ENCODE measurements at regions not wholly inside any gene's neighbourhood (a gene's known extent, or its start where the extent isn't known, plus 50 kb on each side); places are given as distances from the start of the nearest gene placed in this dataset.

DNA sequence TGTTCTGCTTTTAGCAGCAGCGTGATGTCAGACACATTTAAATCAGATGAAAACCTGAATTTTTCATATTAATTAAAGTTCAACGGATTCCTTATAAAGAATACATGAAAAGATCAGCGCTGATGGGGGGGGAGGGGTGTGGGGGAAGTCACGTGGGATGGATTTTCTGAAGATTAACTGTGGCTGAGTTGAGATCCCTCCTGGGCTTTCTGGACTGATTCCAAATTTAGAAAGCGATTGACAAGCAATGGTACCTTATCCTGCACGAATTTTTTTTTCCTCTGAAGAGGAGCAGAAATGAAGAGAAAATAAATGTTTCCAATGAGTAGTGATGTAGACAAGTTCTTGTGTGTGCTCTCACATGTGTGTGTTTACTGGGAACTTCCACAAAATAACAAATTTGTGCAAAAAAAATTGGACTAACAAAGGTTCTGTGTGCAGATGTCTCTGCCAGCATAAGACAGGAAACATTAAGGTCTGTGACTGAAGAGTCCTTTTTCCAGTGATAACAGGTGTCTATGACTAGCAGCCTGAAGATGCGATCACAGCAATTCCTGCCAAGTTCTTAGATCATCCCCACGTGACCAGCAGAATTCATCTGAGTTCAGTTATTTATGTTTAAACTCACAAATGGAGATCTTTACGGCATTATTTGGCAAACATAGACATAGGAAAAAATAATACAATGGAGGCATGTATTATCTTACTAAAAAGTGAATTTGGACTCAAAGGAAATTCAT is 585.2 kb upstream of the CELF2 start:
- Histone ChIP-seq H4K20me1 (ENCODE audit: insufficient read depth, low read depth, low read length) (no peaks in the 10 kb centered on the region), H3K4me1 (ENCODE audit: low read length) (peaks cover 19% of the 10 kb centered on the region), H2AFZ (ENCODE audit: low read length) (no peak overlapping the region), H3K27me3 (ENCODE audit: low read length) (no peaks in the 10 kb centered on the region), H3K4me3 (ENCODE audit: low read length) (no peak overlapping the region), H3K4me2 (ENCODE audit: low read depth, low read length, poor library complexity, severe bottlenecking) (no peak overlapping the region), H3K9me3 (ENCODE audit: low read length) (peaks cover 3% of the 10 kb centered on the region; the same call in 1 of the 2 replicates), H3K27ac (ENCODE audit: low read length) (no peak overlapping the region), H3K79me2 (ENCODE audit: low read length) (no peaks in the 10 kb centered on the region), H3K36me3 (ENCODE audit: insufficient read depth, low read length) (no peaks in the 10 kb centered on the region), H3K9me2 (replicated peaks; ENCODE audit: insufficient read depth, low read length) (no peaks in the 10 kb centered on the region), H3K9ac (ENCODE audit: low read length) (no peak overlapping the region)
- DNase-seq: no peak

DNA sequence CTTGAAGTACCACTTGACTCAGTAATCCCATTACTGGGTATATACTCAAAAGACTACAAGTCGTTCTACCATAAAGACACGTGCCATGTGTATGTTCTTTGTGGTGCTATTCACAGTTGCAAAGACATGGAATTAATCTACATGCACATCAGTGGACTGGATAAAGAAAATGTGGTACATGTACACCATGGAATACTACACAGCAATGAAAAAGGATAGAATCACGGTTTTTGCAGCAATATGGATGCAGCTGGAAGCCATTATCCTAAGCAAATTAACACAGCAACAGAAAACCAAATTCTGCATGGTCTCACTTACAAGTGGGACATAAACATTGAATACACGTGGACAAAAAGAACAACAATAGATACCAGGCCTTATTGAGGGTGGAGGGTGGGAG is 583.4 kb upstream of the CELF2 start:
- Histone ChIP-seq H3K4me2 (ENCODE audit: low read depth, low read length, poor library complexity, severe bottlenecking) (no peak overlapping the region), H3K9ac (ENCODE audit: low read length) (no peak overlapping the region), H3K9me2 (replicated peaks; ENCODE audit: insufficient read depth, low read length) (no peaks in the 10 kb centered on the region), H3K4me3 (ENCODE audit: low read length) (no peak overlapping the region), H3K4me1 (ENCODE audit: low read length) (peaks cover 19% of the 10 kb centered on the region), H3K36me3 (ENCODE audit: insufficient read depth, low read length) (no peaks in the 10 kb centered on the region), H3K27me3 (ENCODE audit: low read length) (no peaks in the 10 kb centered on the region), H4K20me1 (ENCODE audit: insufficient read depth, low read depth, low read length) (no peaks in the 10 kb centered on the region), H3K27ac (ENCODE audit: low read length) (no peak overlapping the region), H3K9me3 (ENCODE audit: low read length) (peaks cover 3% of the 10 kb centered on the region; the same call in 1 of the 2 replicates), H2AFZ (ENCODE audit: low read length) (no peak overlapping the region), H3K79me2 (ENCODE audit: low read length) (no peaks in the 10 kb centered on the region)
- DNase-seq: no peak

DNA sequence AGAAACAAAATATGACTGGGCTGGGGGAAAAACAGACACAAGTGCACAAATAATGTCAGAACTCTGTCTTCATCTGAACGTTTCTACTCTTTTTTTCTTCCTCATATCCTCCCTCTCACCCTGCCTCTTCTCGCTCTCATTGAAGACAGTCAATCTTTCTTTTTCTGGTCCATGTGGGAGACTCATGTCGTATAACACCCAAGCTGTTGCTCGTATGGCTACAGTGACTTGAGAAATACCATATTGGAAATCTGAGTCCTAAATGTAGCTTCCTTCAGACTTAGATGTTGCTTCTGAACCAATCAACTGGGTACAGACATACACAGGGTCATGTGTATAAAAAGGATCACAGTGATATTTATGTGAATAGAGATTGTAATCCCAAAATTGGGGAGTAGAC is 579.8 kb upstream of the CELF2 start:
- H3K4me3 ChIP-seq (ENCODE audit: low read length): no peak overlapping the region
- peaks cover 12% of the 10 kb centered on the region for H3K4me1 ChIP-seq (ENCODE audit: low read length)
- DNase-seq: no peak
- H3K27me3 ChIP-seq (ENCODE audit: low read length): no peaks in the 10 kb centered on the region
- no peaks in the 10 kb centered on the region for H4K20me1 ChIP-seq (ENCODE audit: insufficient read depth, low read depth, low read length)
- H3K36me3 ChIP-seq (ENCODE audit: insufficient read depth, low read length): no peaks in the 10 kb centered on the region
- no peaks in the 10 kb centered on the region for H3K9me2 ChIP-seq (replicated peaks; ENCODE audit: insufficient read depth, low read length)
- no peak overlapping the region for H2AFZ ChIP-seq (ENCODE audit: low read length)
- no peak overlapping the region for H3K9ac ChIP-seq (ENCODE audit: low read length)
- H3K4me2 ChIP-seq (ENCODE audit: low read depth, low read length, poor library complexity, severe bottlenecking): no peak overlapping the region
- peaks cover 3% of the 10 kb centered on the region; the same call in 1 of the 2 replicates for H3K9me3 ChIP-seq (ENCODE audit: low read length)
- H3K27ac ChIP-seq (ENCODE audit: low read length): no peak overlapping the region
- no peaks in the 10 kb centered on the region for H3K79me2 ChIP-seq (ENCODE audit: low read length)

DNA sequence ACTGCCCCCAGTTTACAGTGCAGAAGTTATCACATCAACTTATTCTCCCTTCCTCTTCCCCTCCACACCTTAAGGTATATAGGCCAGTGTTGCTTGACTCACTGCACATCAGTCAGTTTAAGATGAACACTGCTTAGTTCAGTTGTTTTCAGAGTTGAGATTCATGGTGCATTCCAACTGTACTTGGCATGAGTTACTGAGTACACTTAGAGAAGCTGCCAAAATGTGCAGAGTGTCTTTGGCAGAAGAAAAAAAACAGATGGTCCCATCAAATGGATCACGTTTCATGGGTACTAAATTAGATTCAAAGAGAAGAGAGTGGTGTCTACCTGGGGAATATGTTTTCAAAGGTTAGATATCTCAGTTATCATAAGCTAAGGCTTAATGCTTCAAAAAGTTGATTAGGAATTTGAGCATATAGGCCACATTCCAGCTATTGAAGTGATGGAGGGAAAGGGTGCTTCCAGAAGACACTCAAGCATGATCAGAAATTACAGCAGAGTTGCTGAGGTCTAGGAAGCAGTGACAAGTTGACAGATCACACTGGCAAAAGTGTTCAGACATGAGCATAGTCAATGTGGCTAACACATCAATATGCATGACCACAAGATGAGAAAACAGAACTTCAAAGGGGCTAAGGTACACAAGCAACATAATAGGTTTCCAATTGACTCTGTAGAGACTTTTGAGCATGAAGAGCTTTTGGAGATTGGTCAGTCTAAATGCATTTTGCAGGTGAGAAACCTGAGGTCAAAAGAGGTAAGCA is 579.2 kb upstream of the CELF2 start:
- H4K20me1 ChIP-seq (ENCODE audit: insufficient read depth, low read depth, low read length): no peaks in the 10 kb centered on the region
- no peak overlapping the region for H3K4me3 ChIP-seq (ENCODE audit: low read length)
- no peak overlapping the region for H3K4me2 ChIP-seq (ENCODE audit: low read depth, low read length, poor library complexity, severe bottlenecking)
- H3K27ac ChIP-seq (ENCODE audit: low read length): no peak overlapping the region
- H3K79me2 ChIP-seq (ENCODE audit: low read length): no peaks in the 10 kb centered on the region
- H3K9me2 ChIP-seq (replicated peaks; ENCODE audit: insufficient read depth, low read length): no peaks in the 10 kb centered on the region
- DNase-seq: no peak
- no peak overlapping the region for H3K9ac ChIP-seq (ENCODE audit: low read length)
- no peak overlapping the region for H2AFZ ChIP-seq (ENCODE audit: low read length)
- no peaks in the 10 kb centered on the region for H3K27me3 ChIP-seq (ENCODE audit: low read length)
- H3K9me3 ChIP-seq (ENCODE audit: low read length): peaks cover 3% of the 10 kb centered on the region; the same call in 1 of the 2 replicates
- H3K4me1 ChIP-seq (ENCODE audit: low read length): peaks cover 12% of the 10 kb centered on the region
- H3K36me3 ChIP-seq (ENCODE audit: insufficient read depth, low read length): no peaks in the 10 kb centered on the region

DNA sequence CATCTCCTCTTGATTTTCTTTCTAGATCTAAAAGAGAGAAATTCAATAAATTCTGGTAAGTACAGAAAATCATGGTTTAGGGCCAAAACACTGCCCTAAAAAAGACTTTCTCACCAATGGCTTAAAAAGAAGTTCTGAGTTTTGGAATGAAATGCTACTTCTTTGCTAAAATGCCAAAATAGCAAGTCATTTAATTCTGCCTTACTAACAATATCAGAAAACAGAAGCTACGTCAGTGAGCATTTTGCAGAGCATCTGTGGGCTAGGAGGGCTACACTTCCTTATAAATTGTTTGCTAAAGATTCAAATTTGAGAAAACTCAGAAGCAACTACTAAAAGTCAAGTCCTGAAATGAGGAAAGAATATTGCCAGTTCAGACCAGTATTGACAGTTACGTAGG is 560.8 kb upstream of the CELF2 start:
- no peaks in the 10 kb centered on the region for H4K20me1 ChIP-seq (ENCODE audit: insufficient read depth, low read depth, low read length)
- no peak overlapping the region for H3K9ac ChIP-seq (ENCODE audit: low read length)
- no peaks in the 10 kb centered on the region for H3K9me3 ChIP-seq (ENCODE audit: low read length)
- H3K4me3 ChIP-seq (ENCODE audit: low read length): no peak overlapping the region
- H3K27me3 ChIP-seq (ENCODE audit: low read length): no peaks in the 10 kb centered on the region
- DNase-seq: no peak
- no peak overlapping the region for H2AFZ ChIP-seq (ENCODE audit: low read length)
- no peak overlapping the region for H3K4me2 ChIP-seq (ENCODE audit: low read depth, low read length, poor library complexity, severe bottlenecking)
- no peaks in the 10 kb centered on the region for H3K9me2 ChIP-seq (replicated peaks; ENCODE audit: insufficient read depth, low read length)
- no peak overlapping the region for H3K27ac ChIP-seq (ENCODE audit: low read length)
- H3K4me1 ChIP-seq (ENCODE audit: low read length): no peaks in the 10 kb centered on the region
- no peaks in the 10 kb centered on the region for H3K36me3 ChIP-seq (ENCODE audit: insufficient read depth, low read length)
- no peaks in the 10 kb centered on the region for H3K79me2 ChIP-seq (ENCODE audit: low read length)

DNA sequence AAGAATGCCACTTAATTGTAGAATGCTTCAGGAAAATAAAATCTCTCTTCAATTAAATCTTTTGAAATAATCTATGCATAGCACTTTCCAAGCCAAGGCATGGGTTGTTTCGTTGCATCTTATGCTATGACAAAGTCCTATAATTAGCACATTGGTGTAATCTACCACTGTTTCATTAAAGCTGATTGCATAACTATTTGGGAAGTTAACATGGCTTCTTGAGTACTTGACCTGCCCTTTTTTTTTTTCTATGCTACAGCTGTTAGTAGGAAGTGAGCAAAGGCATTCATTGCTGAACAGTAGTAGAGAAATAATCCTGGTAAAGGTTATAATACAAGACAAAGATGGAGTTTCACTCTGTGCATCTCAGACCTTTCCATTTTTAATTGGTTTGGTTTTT is 557.2 kb upstream of the CELF2 start:
- no peaks in the 10 kb centered on the region for H3K9me2 ChIP-seq (replicated peaks; ENCODE audit: insufficient read depth, low read length)
- H3K4me2 ChIP-seq (ENCODE audit: low read depth, low read length, poor library complexity, severe bottlenecking): no peak overlapping the region
- H3K9me3 ChIP-seq (ENCODE audit: low read length): no peaks in the 10 kb centered on the region
- H3K9ac ChIP-seq (ENCODE audit: low read length): no peak overlapping the region
- H3K4me3 ChIP-seq (ENCODE audit: low read length): no peak overlapping the region
- no peaks in the 10 kb centered on the region for H3K79me2 ChIP-seq (ENCODE audit: low read length)
- H3K27me3 ChIP-seq (ENCODE audit: low read length): no peaks in the 10 kb centered on the region
- H3K36me3 ChIP-seq (ENCODE audit: insufficient read depth, low read length): no peaks in the 10 kb centered on the region
- no peak for DNase-seq
- no peaks in the 10 kb centered on the region for H3K4me1 ChIP-seq (ENCODE audit: low read length)
- H4K20me1 ChIP-seq (ENCODE audit: insufficient read depth, low read depth, low read length): no peaks in the 10 kb centered on the region
- H2AFZ ChIP-seq (ENCODE audit: low read length): no peak overlapping the region
- no peak overlapping the region for H3K27ac ChIP-seq (ENCODE audit: low read length)

DNA sequence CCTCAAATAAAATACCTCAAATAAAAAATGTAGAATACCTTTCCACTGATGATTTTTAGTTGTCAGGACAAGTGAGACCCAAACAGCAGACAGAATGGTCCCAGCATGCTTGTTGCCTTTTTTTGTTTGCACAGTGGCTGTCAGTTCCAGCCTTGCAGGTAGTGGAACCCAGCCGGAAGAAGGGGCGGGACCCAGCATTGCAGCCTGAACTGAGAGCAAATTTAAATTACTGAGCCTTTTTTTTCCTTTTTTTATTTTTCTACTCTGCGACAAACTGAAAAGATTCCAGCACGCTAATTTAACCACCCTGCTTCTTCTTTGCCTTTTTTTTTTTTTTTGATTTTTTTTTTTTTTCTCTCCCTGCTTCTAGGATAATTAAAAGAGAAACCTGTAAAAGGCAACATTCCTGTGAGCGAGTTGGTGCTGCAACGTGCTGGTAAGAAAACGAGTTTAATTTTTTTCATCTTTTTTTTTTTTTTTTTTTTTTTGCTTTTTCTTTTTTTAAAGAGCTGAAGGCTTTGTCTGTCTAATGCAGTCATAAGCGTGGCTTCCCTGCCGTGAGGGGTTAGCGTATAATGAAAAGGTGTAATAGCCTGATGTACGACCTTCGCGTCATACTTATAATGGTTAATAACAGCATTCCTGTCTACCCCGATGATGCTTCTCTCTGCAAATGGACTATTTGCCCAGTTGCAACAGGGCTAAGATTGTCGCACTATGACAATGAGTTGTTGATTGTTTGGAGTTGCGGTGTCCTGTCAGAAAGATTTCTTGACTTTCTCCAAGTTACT is 555.3 kb upstream of the CELF2 start:
- H3K9me2 ChIP-seq (replicated peaks; ENCODE audit: insufficient read depth, low read length): no peaks in the 10 kb centered on the region
- H3K4me2 ChIP-seq (ENCODE audit: low read depth, low read length, poor library complexity, severe bottlenecking): no peak overlapping the region
- no peaks in the 10 kb centered on the region for H4K20me1 ChIP-seq (ENCODE audit: insufficient read depth, low read depth, low read length)
- H3K4me3 ChIP-seq (ENCODE audit: low read length): no peak overlapping the region
- DNase-seq: no peak
- H3K36me3 ChIP-seq (ENCODE audit: insufficient read depth, low read length): no peaks in the 10 kb centered on the region
- no peak overlapping the region for H2AFZ ChIP-seq (ENCODE audit: low read length)
- no peaks in the 10 kb centered on the region for H3K4me1 ChIP-seq (ENCODE audit: low read length)
- H3K9ac ChIP-seq (ENCODE audit: low read length): no peak overlapping the region
- H3K9me3 ChIP-seq (ENCODE audit: low read length): no peaks in the 10 kb centered on the region
- H3K27ac ChIP-seq (ENCODE audit: low read length): no peak overlapping the region
- no peaks in the 10 kb centered on the region for H3K27me3 ChIP-seq (ENCODE audit: low read length)
- no peaks in the 10 kb centered on the region for H3K79me2 ChIP-seq (ENCODE audit: low read length)

DNA sequence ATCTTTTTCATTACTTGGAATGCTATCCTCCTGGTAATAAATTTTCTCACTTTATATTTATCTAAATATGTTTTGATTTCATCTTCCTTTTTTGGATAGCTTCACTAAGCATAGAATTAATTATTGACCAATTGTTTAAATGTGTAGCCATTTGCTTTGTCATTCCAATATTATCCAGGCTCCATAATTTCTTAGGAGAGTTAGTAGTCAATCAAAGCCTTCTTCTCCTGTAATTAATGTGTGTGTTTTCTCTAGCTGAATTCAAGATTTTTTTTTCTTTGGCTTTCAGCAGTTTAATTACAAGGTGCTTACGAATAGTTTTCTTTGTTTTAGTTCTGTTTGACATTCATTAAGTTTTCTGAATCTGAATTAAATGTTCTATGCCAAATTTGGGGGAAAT is 545.9 kb upstream of the CELF2 start:
- H3K27ac ChIP-seq (ENCODE audit: low read length): no peak overlapping the region
- no peak overlapping the region for H2AFZ ChIP-seq (ENCODE audit: low read length)
- no peaks in the 10 kb centered on the region for H3K9me2 ChIP-seq (replicated peaks; ENCODE audit: insufficient read depth, low read length)
- no peaks in the 10 kb centered on the region for H3K79me2 ChIP-seq (ENCODE audit: low read length)
- no peaks in the 10 kb centered on the region for H3K36me3 ChIP-seq (ENCODE audit: insufficient read depth, low read length)
- no peak overlapping the region for H3K4me3 ChIP-seq (ENCODE audit: low read length)
- H4K20me1 ChIP-seq (ENCODE audit: insufficient read depth, low read depth, low read length): no peaks in the 10 kb centered on the region
- H3K9ac ChIP-seq (ENCODE audit: low read length): no peak overlapping the region
- H3K4me2 ChIP-seq (ENCODE audit: low read depth, low read length, poor library complexity, severe bottlenecking): no peak overlapping the region
- no peaks in the 10 kb centered on the region for H3K4me1 ChIP-seq (ENCODE audit: low read length)
- H3K27me3 ChIP-seq (ENCODE audit: low read length): no peaks in the 10 kb centered on the region
- no peak for DNase-seq
- no peaks in the 10 kb centered on the region for H3K9me3 ChIP-seq (ENCODE audit: low read length)

Data from Karpas-422 (cell line).